ENCODE measurements at regions not wholly inside any gene's neighbourhood (a gene's known extent, or its start where the extent isn't known, plus 50 kb on each side); places are given as distances from the start of the nearest gene placed in this dataset.
"Not testable (repeated sequence)": the region's sequence is repeated elsewhere in the genome, so short reads cannot be mapped to it uniquely, and the experiment has no call there.

DNA sequence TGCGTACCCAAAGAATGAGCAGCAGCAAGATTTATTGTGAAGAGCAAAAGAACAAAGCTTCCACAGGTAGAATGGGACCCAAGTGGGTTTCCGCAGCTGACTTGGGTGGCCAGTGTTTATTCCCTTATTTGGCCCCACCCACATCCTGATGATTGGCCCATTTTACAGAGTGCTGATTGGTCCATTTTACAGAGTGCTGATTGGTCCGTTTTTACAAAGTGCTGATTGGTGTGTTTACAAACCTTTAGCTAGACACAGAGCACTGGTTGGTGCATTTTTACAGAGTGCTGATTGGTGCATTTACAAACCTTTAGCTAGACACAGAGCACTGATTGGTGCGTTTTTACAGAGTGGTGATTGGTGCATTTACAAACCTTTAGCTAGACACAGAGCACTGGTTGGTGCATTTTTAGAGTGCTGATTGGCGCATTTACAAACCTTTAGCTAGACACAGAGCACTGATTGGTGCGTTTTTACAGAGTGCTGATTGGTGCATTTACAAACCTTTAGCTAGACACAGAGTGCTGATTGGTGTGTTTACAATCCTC is 94.8 kb downstream of the SAMD9 start:
- not testable (repeated sequence) for TF ChIP-seq POLR2AphosphoS5 (IDR thresholded peaks at IDR 0.05; ENCODE audit: low read depth, low read length); RCOR1 (IDR thresholded peaks at IDR 0.05; ENCODE audit: low read length); GABPA (IDR thresholded peaks at IDR 0.05; ENCODE audit: low read depth); EZH2phosphoT487 (IDR thresholded peaks at IDR 0.05; ENCODE audit: borderline replicate concordance, low read depth); SIN3A (IDR thresholded peaks at IDR 0.05; ENCODE audit: borderline replicate concordance, low read depth, low read length); NRF1 (IDR thresholded peaks at IDR 0.05; ENCODE audit: low read depth, low read length); EP300 (IDR thresholded peaks at IDR 0.05; ENCODE audit: borderline replicate concordance in 1 of 2, low read depth in 1 of 2, low read length in 1 of 2); MEF2A (IDR thresholded peaks at IDR 0.05; ENCODE audit: borderline replicate concordance, low read depth); TAF1 (IDR thresholded peaks at IDR 0.05; ENCODE audit: borderline replicate concordance, low read depth, low read length); YY1 (IDR thresholded peaks at IDR 0.05; ENCODE audit: low read depth)
- TF ChIP-seq, protein P1, sequence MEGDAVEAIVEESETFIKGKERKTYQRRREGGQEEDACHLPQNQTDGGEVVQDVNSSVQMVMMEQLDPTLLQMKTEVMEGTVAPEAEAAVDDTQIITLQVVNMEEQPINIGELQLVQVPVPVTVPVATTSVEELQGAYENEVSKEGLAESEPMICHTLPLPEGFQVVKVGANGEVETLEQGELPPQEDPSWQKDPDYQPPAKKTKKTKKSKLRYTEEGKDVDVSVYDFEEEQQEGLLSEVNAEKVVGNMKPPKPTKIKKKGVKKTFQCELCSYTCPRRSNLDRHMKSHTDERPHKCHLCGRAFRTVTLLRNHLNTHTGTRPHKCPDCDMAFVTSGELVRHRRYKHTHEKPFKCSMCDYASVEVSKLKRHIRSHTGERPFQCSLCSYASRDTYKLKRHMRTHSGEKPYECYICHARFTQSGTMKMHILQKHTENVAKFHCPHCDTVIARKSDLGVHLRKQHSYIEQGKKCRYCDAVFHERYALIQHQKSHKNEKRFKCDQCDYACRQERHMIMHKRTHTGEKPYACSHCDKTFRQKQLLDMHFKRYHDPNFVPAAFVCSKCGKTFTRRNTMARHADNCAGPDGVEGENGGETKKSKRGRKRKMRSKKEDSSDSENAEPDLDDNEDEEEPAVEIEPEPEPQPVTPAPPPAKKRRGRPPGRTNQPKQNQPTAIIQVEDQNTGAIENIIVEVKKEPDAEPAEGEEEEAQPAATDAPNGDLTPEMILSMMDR (IDR thresholded peaks at IDR 0.05) = not testable (repeated sequence)
- TF ChIP-seq, protein P2, sequence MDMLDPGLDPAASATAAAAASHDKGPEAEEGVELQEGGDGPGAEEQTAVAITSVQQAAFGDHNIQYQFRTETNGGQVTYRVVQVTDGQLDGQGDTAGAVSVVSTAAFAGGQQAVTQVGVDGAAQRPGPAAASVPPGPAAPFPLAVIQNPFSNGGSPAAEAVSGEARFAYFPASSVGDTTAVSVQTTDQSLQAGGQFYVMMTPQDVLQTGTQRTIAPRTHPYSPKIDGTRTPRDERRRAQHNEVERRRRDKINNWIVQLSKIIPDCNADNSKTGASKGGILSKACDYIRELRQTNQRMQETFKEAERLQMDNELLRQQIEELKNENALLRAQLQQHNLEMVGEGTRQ (IDR thresholded peaks at IDR 0.05; ENCODE audit: borderline replicate concordance, low read depth, low read length) = not testable (repeated sequence)

Measured in SK-N-SH (cell line).